ENCODE measurements at regions not wholly inside any gene's neighbourhood (a gene's known extent, or its start where the extent isn't known, plus 50 kb on each side); places are given as distances from the start of the nearest gene placed in this dataset.

- TF ChIP-seq CTCF (IDR thresholded peaks at IDR 0.05) (no peak), POLR2A (IDR thresholded peaks at IDR 0.05) (no peak)
- H3K27me3 ChIP-seq, result no peaks in the 10 kb centered on the region
- H3K4me1 ChIP-seq, result no peaks in the 10 kb centered on the region
- no peak overlapping the region for H3K4me3 ChIP-seq
- intact Hi-C loops (cut with DNase I), result no loop called here
- WGBS, 4 donors, result 76 to 87% (median 79%) methylated on average over 2 of the region's 2 CpGs
- ATAC-seq, result no peak
- H3K27ac ChIP-seq, result no peak overlapping the region
- DNase-seq, result no peak
- no peaks in the 10 kb centered on the region for H3K36me3 ChIP-seq
- H3K9me3 ChIP-seq, result peaks cover 0 to 5% (median 0%) of the 10 kb centered on the region in 12 donors
Measured at GRCh38 chr3:83622526-83622925, 1336.3 kb upstream of the CADM2 start.

- ATAC-seq (no peak), DNase-seq (no peak)
- Histone ChIP-seq H3K36me3 (no peaks in the 10 kb centered on the region), H3K4me3 (no peak overlapping the region), H3K4me1 (no peaks in the 10 kb centered on the region), H3K27ac (no peak overlapping the region), H3K27me3 (no peaks in the 10 kb centered on the region), H3K9me3 (peaks cover 0 to 5% (median 0%) of the 10 kb centered on the region in 12 donors)
- TF ChIP-seq CTCF (IDR thresholded peaks at IDR 0.05) (no peak), POLR2A (IDR thresholded peaks at IDR 0.05) (no peak)
- intact Hi-C loops (cut with DNase I), result no loop called here
- WGBS, 4 donors, result 33 to 48% (median 42%) methylated on average over 1 of the region's 1 CpG
Measured at GRCh38 chr3:83625261-83625660, 1333.5 kb upstream of the CADM2 start.

- intact Hi-C loops (cut with DNase I), result no loop called here
- Histone ChIP-seq H3K4me1 (no peaks in the 10 kb centered on the region), H3K4me3 (no peak overlapping the region), H3K27me3 (no peaks in the 10 kb centered on the region), H3K36me3 (no peaks in the 10 kb centered on the region), H3K9me3 (no peaks in the 10 kb centered on the region), H3K27ac (no peak overlapping the region)
- WGBS, 4 donors, result 67 to 85% (median 75%) methylated on average over 1 of the region's 1 CpG
- TF ChIP-seq POLR2A (IDR thresholded peaks at IDR 0.05) (no peak), CTCF (IDR thresholded peaks at IDR 0.05) (no peak)
- ATAC-seq (no peak), DNase-seq (no peak)
Measured at GRCh38 chr3:83628471-83628870, 1330.3 kb upstream of the CADM2 start.

GRCh38 chr3:83632526-83632925, 1326.3 kb upstream of the CADM2 start:
- Histone ChIP-seq H3K27ac (no peak overlapping the region), H3K4me3 (no peak overlapping the region), H3K9me3 (peaks cover 0 to 7% (median 0%) of the 10 kb centered on the region in 12 donors), H3K36me3 (no peaks in the 10 kb centered on the region), H3K4me1 (no peaks in the 10 kb centered on the region), H3K27me3 (no peaks in the 10 kb centered on the region)
- intact Hi-C loops (cut with DNase I), result no loop called here
- ATAC-seq, result no peak
- no peak for DNase-seq
- TF ChIP-seq POLR2A (IDR thresholded peaks at IDR 0.05), result no peak
- no peak for TF ChIP-seq CTCF (IDR thresholded peaks at IDR 0.05)
